DND-41 (cell line): ENCODE measurements at regions not wholly inside any gene's neighbourhood (a gene's known extent, or its start where the extent isn't known, plus 50 kb on each side); places are given as distances from the start of the nearest gene placed in this dataset.

Source experiments
- CTCF ChIP-seq: IDR thresholded peaks from 2 replicates; pipeline ENCODE4 v1.5.1; 2012; ENCODE audit warnings: borderline replicate concordance, low read length, moderate library complexity, mild to moderate bottlenecking; ENCODE audit not compliant: poor library complexity, severe bottlenecking; ENCODE audit errors: extremely low read depth
- EZH2 ChIP-seq: IDR thresholded peaks from 3 replicates; pipeline ENCODE4 v1.6.1; 2012; ENCODE audit warnings: borderline replicate concordance, low read depth, mild to moderate bottlenecking, moderate library complexity, low read length, inconsistent platforms; ENCODE audit not compliant: severe bottlenecking

DNA sequence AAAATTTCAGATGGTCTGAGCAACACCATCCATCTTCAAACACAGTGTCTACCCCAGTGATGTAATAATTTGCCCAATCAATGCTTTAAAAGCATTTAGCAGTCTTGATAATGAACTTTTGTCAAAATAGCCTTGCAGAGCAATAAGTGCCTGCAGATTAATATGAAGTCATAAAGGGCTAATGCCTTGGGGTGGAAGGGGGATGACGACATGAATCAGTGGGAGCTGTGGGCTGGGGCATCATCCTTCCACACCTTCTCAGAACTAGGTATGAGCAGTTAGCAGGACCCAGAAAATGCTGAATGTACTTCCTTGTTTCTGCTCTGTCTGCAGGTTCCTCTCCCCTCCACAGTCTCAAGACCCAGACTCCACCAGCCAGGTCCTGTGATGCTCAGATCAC is 166.2 kb upstream of the MAFB start:
- no peak for TF ChIP-seq CTCF
- no peak for TF ChIP-seq EZH2
